Lower leg skin (tissue), 3 donors: ENCODE measurements at regions not wholly inside any gene's neighbourhood (a gene's known extent, or its start where the extent isn't known, plus 50 kb on each side); places are given as distances from the start of the nearest gene placed in this dataset.

Experiments used
- POLR2A ChIP-seq, 2 donors: fragments of 450-650 bp; IDR thresholded peaks; one replicate each; pipeline ENCODE4 v1.6.1; 2016 to 2017; ENCODE audit warnings: antibody characterized with exemption in 2 of 2, mild to moderate bottlenecking in 1 of 2, moderate library complexity in 1 of 2
- TF ChIP-seq, protein P1 (sequence below), 3 donors: fragments of 450-650 bp; IDR thresholded peaks; one replicate each; pipeline ENCODE4 v1.5.1; 2016; ENCODE audit warnings: antibody characterized with exemption in 3 of 3, mild to moderate bottlenecking in 3 of 3, moderate library complexity in 2 of 3

DNA sequence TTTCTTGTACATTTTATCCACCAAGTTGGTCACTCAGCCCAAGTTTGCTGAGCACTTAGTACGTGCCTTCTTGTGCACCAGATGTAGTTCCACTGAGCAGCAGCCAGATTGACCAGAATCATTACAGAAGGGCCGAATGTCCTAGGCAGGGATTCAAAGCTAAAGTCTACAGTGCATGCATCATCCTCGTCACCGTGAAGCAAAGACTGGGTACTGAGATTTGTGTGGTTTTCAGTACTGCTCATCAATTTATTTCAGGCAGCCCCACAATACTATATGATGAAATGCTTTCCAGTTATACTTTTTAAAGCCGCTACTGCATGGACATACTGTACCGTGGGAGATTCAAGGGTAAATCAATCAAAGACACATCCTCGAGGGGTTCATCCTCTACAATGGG lies 227.0 kb downstream of the ARRDC4 start:
- no peak for TF ChIP-seq POLR2A (IDR thresholded peaks at IDR 0.05)
- TF ChIP-seq, protein P1, sequence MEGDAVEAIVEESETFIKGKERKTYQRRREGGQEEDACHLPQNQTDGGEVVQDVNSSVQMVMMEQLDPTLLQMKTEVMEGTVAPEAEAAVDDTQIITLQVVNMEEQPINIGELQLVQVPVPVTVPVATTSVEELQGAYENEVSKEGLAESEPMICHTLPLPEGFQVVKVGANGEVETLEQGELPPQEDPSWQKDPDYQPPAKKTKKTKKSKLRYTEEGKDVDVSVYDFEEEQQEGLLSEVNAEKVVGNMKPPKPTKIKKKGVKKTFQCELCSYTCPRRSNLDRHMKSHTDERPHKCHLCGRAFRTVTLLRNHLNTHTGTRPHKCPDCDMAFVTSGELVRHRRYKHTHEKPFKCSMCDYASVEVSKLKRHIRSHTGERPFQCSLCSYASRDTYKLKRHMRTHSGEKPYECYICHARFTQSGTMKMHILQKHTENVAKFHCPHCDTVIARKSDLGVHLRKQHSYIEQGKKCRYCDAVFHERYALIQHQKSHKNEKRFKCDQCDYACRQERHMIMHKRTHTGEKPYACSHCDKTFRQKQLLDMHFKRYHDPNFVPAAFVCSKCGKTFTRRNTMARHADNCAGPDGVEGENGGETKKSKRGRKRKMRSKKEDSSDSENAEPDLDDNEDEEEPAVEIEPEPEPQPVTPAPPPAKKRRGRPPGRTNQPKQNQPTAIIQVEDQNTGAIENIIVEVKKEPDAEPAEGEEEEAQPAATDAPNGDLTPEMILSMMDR (IDR thresholded peaks at IDR 0.05), result no peak
